ENCODE measurements at regions not wholly inside any gene's neighbourhood (a gene's known extent, or its start where the extent isn't known, plus 50 kb on each side); places are given as distances from the start of the nearest gene placed in this dataset.

DNA sequence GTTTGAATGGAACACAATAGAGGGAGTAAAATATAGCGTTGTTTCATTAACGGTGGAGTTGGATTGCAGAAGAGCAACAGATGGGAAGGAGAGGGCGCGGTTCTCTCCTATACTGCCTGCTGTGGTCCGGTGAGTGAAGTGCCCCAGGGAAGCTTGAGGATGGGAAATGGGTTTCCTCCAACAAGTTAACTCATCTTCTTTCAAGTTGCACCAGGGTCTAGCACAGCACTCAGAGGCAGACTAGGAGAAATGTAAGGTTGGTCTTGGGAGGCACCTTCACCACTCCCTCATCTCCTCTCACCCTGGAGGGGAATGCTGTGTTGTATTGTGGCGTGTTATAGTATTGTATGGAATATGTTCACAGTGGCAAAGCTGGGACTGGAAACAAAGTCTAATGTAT is 96.9 kb upstream of the SLC24A3 start:
- TF ChIP-seq, protein P1, sequence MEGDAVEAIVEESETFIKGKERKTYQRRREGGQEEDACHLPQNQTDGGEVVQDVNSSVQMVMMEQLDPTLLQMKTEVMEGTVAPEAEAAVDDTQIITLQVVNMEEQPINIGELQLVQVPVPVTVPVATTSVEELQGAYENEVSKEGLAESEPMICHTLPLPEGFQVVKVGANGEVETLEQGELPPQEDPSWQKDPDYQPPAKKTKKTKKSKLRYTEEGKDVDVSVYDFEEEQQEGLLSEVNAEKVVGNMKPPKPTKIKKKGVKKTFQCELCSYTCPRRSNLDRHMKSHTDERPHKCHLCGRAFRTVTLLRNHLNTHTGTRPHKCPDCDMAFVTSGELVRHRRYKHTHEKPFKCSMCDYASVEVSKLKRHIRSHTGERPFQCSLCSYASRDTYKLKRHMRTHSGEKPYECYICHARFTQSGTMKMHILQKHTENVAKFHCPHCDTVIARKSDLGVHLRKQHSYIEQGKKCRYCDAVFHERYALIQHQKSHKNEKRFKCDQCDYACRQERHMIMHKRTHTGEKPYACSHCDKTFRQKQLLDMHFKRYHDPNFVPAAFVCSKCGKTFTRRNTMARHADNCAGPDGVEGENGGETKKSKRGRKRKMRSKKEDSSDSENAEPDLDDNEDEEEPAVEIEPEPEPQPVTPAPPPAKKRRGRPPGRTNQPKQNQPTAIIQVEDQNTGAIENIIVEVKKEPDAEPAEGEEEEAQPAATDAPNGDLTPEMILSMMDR (IDR thresholded peaks at IDR 0.05; ENCODE audit: insufficient read depth, low read length), result no peak
- TF ChIP-seq POLR2AphosphoS5 (IDR thresholded peaks at IDR 0.05; ENCODE audit: low read depth) (no peak), GABPA (IDR thresholded peaks at IDR 0.05; ENCODE audit: low read depth) (no peak)
- TF ChIP-seq, protein P2, sequence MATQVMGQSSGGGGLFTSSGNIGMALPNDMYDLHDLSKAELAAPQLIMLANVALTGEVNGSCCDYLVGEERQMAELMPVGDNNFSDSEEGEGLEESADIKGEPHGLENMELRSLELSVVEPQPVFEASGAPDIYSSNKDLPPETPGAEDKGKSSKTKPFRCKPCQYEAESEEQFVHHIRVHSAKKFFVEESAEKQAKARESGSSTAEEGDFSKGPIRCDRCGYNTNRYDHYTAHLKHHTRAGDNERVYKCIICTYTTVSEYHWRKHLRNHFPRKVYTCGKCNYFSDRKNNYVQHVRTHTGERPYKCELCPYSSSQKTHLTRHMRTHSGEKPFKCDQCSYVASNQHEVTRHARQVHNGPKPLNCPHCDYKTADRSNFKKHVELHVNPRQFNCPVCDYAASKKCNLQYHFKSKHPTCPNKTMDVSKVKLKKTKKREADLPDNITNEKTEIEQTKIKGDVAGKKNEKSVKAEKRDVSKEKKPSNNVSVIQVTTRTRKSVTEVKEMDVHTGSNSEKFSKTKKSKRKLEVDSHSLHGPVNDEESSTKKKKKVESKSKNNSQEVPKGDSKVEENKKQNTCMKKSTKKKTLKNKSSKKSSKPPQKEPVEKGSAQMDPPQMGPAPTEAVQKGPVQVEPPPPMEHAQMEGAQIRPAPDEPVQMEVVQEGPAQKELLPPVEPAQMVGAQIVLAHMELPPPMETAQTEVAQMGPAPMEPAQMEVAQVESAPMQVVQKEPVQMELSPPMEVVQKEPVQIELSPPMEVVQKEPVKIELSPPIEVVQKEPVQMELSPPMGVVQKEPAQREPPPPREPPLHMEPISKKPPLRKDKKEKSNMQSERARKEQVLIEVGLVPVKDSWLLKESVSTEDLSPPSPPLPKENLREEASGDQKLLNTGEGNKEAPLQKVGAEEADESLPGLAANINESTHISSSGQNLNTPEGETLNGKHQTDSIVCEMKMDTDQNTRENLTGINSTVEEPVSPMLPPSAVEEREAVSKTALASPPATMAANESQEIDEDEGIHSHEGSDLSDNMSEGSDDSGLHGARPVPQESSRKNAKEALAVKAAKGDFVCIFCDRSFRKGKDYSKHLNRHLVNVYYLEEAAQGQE (IDR thresholded peaks at IDR 0.05; ENCODE audit: insufficient replicate concordance, low read depth), result no peak

Data from HL-60 (cell line).